ENCODE measurements at regions not wholly inside any gene's neighbourhood (a gene's known extent, or its start where the extent isn't known, plus 50 kb on each side); places are given as distances from the start of the nearest gene placed in this dataset.

DNA sequence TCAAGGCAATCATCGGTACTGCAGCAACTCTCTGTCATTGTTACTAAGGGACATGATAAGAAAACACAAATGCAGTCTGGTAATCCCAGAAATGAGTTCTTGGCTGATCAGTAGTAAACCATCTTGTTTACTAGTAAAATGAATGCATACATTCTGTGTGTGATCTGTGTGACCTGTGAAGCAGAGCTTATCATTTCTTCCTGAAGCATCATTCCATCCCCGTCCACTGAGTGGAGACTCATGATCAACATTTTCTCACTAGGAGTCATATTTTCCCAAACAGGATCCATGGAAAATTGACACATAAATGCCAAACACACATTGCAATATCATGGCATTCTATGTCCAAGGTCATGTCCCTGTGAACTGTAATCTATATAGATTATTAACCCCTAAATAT is 226.1 kb downstream of the ANKRD50 start:
- intact Hi-C loops (cut with DNase I): no loop called here
- no peak for ATAC-seq
- no peak for DNase-seq
- Histone ChIP-seq H3K4me1 (peaks cover 0 to 10% (median 1%) of the 10 kb centered on the region in 3 donors), H3K4me3 (no peak overlapping the region), H3K9me3 (no peaks in the 10 kb centered on the region), H3K27me3 (no peaks in the 10 kb centered on the region), H3K36me3 (no peaks in the 10 kb centered on the region), H3K27ac (no peak overlapping the region)
- TF ChIP-seq, protein P1, sequence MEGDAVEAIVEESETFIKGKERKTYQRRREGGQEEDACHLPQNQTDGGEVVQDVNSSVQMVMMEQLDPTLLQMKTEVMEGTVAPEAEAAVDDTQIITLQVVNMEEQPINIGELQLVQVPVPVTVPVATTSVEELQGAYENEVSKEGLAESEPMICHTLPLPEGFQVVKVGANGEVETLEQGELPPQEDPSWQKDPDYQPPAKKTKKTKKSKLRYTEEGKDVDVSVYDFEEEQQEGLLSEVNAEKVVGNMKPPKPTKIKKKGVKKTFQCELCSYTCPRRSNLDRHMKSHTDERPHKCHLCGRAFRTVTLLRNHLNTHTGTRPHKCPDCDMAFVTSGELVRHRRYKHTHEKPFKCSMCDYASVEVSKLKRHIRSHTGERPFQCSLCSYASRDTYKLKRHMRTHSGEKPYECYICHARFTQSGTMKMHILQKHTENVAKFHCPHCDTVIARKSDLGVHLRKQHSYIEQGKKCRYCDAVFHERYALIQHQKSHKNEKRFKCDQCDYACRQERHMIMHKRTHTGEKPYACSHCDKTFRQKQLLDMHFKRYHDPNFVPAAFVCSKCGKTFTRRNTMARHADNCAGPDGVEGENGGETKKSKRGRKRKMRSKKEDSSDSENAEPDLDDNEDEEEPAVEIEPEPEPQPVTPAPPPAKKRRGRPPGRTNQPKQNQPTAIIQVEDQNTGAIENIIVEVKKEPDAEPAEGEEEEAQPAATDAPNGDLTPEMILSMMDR (IDR thresholded peaks at IDR 0.05): no peak
- FAIRE-seq: no peak
- 95 to 96% methylated on average over 2 of the region's 2 CpGs for WGBS, 2 donors

DNA sequence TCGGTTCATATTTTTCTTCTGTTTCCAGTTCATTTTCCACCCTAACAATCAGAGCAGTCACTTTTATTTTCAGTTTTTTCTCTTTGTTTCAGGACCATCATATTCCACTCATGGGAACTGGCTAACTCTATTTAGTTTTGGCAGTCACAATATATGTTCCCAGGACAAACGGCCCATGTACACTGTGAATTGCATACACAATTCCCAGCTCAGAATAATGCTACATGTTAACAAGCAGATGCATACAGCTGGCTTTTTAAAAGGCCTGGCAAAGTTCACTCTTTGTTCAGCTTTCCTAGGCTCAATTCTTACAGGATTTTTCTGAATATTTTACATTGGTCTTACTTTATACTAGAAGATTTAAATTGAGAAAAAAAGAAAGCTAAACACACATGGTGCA is 224.9 kb downstream of the ANKRD50 start:
- intact Hi-C loops (cut with DNase I): no loop called here
- Histone ChIP-seq H3K36me3 (no peaks in the 10 kb centered on the region), H3K27ac (no peak overlapping the region), H3K9me3 (no peaks in the 10 kb centered on the region), H3K27me3 (no peaks in the 10 kb centered on the region), H3K4me1 (peaks cover 0 to 10% (median 3%) of the 10 kb centered on the region in 3 donors), H3K4me3 (no peak overlapping the region)
- FAIRE-seq (no peak), ATAC-seq (no peak), DNase-seq (no peak)
- 68 to 77% methylated on average over 2 of the region's 2 CpGs for WGBS, 2 donors
- TF ChIP-seq, protein P1 (IDR thresholded peaks at IDR 0.05): no peak

DNA sequence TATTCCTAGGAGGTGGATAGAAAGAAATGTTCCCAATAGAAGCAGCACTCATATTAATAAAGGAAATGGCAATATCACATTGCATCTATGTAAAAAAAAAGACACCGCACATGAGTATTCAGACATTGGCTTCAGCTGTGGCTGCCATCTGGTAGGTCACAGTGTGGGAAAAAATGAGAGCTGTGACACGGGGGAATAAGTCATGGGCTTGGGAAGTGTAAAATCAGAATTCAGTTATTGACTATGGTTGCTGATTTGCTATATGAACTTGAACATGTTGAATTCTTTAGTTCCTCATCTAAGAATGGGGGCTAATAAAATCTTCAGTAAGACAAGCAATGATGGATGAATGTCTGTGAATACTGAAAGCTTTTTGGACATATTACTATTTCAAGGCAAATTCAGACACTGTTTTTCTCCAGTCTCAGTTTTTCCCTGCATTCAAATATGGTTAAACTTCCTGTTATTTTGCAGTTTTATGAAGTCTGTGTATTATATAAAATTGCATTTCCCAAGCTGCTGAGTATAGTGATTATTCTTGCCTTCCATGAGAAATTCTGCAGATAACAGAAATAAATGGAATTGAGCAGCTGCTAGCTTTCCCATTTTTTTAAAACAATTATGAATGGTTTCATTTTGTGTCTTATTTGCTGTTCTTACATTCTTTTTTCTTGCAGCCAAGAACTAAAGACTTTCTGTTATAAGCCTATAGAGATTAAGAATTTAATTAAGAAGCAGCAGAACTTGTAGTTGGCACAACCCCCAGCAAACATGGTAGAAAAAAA is 221.0 kb downstream of the ANKRD50 start:
- no peak for DNase-seq
- ATAC-seq: no peak

DNA sequence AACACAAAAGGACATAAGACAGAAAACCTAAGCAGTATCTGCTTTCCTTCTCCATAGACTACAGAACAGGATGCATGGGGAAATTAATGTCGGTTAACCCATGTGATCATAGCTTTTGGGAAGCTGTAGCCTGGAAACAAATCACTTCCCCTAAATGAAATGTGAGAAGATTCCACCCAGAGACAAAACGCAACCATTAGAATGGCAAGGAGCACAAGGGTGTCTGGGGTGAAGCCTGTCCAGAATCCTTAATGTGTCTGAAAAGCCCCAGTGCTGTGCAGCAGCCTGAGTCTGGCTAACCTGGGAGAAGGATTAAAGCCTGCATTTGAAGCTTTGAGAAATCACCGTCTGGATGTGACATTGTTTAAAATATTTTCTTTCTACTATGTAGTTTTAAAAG is 213.3 kb downstream of the ANKRD50 start:
- ATAC-seq (no peak), DNase-seq (no peak), FAIRE-seq (no peak)
- Histone ChIP-seq H3K9me3 (no peaks in the 10 kb centered on the region), H3K27ac (no peak overlapping the region), H3K27me3 (no peaks in the 10 kb centered on the region), H3K36me3 (no peaks in the 10 kb centered on the region), H3K4me3 (no peak overlapping the region), H3K4me1 (no peaks in the 10 kb centered on the region)
- TF ChIP-seq, protein P1 (IDR thresholded peaks at IDR 0.05): no peak
- WGBS, 2 donors: 45 to 47% methylated on average over 3 of the region's 3 CpGs
- intact Hi-C loops (cut with DNase I): no loop called here

More for the DNA sequence above, 221.0 kb downstream of the ANKRD50 start:
- H3K9me3 ChIP-seq: no peaks in the 10 kb centered on the region
- 19 to 21% methylated on average over 2 of the region's 2 CpGs for WGBS, 2 donors
- H3K4me3 ChIP-seq: no peak overlapping the region
- peaks cover 0 to 3% (median 0%) of the 10 kb centered on the region in 3 donors for H3K4me1 ChIP-seq
- no peaks in the 10 kb centered on the region for H3K27me3 ChIP-seq
- no peak for FAIRE-seq
- intact Hi-C loops (cut with DNase I): no loop called here
- H3K27ac ChIP-seq: no peak overlapping the region
- no peaks in the 10 kb centered on the region for H3K36me3 ChIP-seq
- TF ChIP-seq, protein P1 (IDR thresholded peaks at IDR 0.05): no peak

DNA sequence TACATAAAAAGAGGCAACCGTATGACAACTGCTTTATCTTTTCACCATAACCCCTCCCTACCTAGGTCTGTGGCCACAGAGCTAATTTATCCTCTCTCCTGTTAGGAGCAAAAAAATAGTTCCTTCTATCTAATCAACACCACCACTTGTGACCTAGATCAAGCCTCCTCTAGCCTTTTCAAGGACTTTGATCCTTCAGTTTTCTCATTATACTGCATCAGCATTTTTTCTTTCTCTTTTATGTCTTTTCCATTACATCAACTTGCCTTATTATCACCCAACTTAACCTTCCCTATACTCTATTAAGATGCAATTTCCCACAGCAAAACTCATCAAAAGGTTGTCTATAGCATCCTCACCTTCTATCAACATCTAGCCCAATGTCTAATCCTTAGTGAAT is 211.0 kb downstream of the ANKRD50 start:
- DNase-seq (no peak), FAIRE-seq (no peak), ATAC-seq (no peak)
- no peaks in the 10 kb centered on the region for H3K9me3 ChIP-seq
- H3K4me3 ChIP-seq: no peak overlapping the region
- TF ChIP-seq, protein P1 (IDR thresholded peaks at IDR 0.05): no peak
- WGBS, 2 donors: 40 to 43% methylated on average over 1 of the region's 1 CpG
- intact Hi-C loops (cut with DNase I): no loop called here
- no peaks in the 10 kb centered on the region for H3K4me1 ChIP-seq
- H3K36me3 ChIP-seq: no peaks in the 10 kb centered on the region
- H3K27me3 ChIP-seq: no peaks in the 10 kb centered on the region
- H3K27ac ChIP-seq: no peak overlapping the region

Measured in pancreas (tissue), 10 donors.